OCI-LY3 (cell line): ENCODE measurements at regions not wholly inside any gene's neighbourhood (a gene's known extent, or its start where the extent isn't known, plus 50 kb on each side); places are given as distances from the start of the nearest gene placed in this dataset.

Source experiments
- EZH2phosphoT487 ChIP-seq: fragments of 200-600 bp; shearing (Covaris generic); IDR thresholded peaks from 2 replicates; pipeline ENCODE4 v1.6.1; 2018; ENCODE audit warnings: antibody characterized with exemption, mixed run types, low read depth
- TF ChIP-seq, protein P1 (sequence below): fragments of 200-600, 300-600 bp; sonication (generic); IDR thresholded peaks from 2 replicates; pipeline ENCODE4 v1.5.1; 2014; ENCODE audit warnings: antibody characterized with exemption, low read length, low read depth

DNA sequence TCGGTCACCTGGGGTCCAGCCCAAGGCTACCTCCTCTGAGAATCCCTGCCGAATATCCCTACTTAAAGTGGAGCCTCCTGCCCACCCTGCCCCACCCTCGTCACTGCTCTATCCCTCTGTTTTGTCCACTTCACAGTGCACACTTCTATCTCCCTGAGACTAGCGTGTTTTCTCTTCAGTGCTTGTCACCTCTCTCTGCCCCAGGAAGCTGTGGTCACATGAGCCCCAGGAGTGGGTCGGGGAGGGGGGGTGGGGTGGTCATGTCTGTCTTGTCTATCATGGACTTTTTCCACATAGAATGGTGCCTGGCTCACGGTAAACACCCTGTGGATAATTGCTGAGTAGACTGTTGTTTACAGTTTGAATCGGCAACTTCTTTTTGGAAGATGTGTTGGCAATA is 673.6 kb downstream of the PTPRU start:
- TF ChIP-seq, protein P1, sequence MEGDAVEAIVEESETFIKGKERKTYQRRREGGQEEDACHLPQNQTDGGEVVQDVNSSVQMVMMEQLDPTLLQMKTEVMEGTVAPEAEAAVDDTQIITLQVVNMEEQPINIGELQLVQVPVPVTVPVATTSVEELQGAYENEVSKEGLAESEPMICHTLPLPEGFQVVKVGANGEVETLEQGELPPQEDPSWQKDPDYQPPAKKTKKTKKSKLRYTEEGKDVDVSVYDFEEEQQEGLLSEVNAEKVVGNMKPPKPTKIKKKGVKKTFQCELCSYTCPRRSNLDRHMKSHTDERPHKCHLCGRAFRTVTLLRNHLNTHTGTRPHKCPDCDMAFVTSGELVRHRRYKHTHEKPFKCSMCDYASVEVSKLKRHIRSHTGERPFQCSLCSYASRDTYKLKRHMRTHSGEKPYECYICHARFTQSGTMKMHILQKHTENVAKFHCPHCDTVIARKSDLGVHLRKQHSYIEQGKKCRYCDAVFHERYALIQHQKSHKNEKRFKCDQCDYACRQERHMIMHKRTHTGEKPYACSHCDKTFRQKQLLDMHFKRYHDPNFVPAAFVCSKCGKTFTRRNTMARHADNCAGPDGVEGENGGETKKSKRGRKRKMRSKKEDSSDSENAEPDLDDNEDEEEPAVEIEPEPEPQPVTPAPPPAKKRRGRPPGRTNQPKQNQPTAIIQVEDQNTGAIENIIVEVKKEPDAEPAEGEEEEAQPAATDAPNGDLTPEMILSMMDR, result no peak
- no peak for TF ChIP-seq EZH2phosphoT487
